H9 (cell line): ENCODE measurements at regions not wholly inside any gene's neighbourhood (a gene's known extent, or its start where the extent isn't known, plus 50 kb on each side); places are given as distances from the start of the nearest gene placed in this dataset.

Experiments used
- DNase-seq: peaks from one replicate; pipeline ENCODE4 v3.0.0-alpha.2; 2017
- H2AFZ ChIP-seq: one replicate; pipeline ENCODE4 v1.6.1; 2013; ENCODE audit warnings: mild to moderate bottlenecking, low read length, control low read depth, moderate library complexity
- H2AK5ac ChIP-seq: 2 replicates; pipeline ENCODE4 v1.6.1; 2013; ENCODE audit warnings: low read length, control low read depth, mixed read lengths; ENCODE audit not compliant: insufficient read length
- H2BK120ac ChIP-seq: one replicate; pipeline ENCODE4 v1.6.1; 2013; ENCODE audit warnings: low read depth, mild to moderate bottlenecking, low read length, control low read depth, inconsistent platforms; ENCODE audit not compliant: poor library complexity, severe bottlenecking
- H2BK12ac ChIP-seq: 2 replicates; pipeline ENCODE4 v1.6.1; 2013; ENCODE audit warnings: low read length, control low read depth, mixed read lengths, low read depth; ENCODE audit not compliant: insufficient read length
- H2BK15ac ChIP-seq: 2 replicates; pipeline ENCODE4 v1.6.1; 2013; ENCODE audit warnings: low read depth, low read length, control low read depth
- H2BK20ac ChIP-seq: one replicate; pipeline ENCODE4 v1.6.1; 2013; ENCODE audit warnings: low read depth, mild to moderate bottlenecking, low read length, control low read depth, inconsistent platforms; ENCODE audit not compliant: poor library complexity, severe bottlenecking
- H2BK5ac ChIP-seq: 2 replicates; pipeline ENCODE4 v1.6.1; 2013; ENCODE audit warnings: low read length, control low read depth, mixed read lengths; ENCODE audit not compliant: insufficient read length
- H3K14ac ChIP-seq: 2 replicates; pipeline ENCODE4 v1.6.1; 2013; ENCODE audit warnings: low read length, control low read depth; ENCODE audit not compliant: insufficient read depth
- H3K18ac ChIP-seq: 2 replicates; pipeline ENCODE4 v1.6.1; 2013; ENCODE audit warnings: low read depth, mild to moderate bottlenecking, mixed read lengths, low read length, control low read depth; ENCODE audit not compliant: insufficient read length
- H3K23ac ChIP-seq: 2 replicates; pipeline ENCODE4 v1.6.1; 2013; ENCODE audit warnings: low read length, control low read depth, mixed read lengths, low read depth; ENCODE audit not compliant: insufficient read length
- H3K23me2 ChIP-seq: 2 replicates; pipeline ENCODE4 v1.6.1; 2013; ENCODE audit warnings: low read depth, mild to moderate bottlenecking, mixed read lengths, low read length, control low read depth; ENCODE audit not compliant: insufficient read length, poor library complexity, severe bottlenecking
- H3K27ac ChIP-seq: 2 replicates; pipeline ENCODE4 v1.5.1; 2013; ENCODE audit warnings: low read length, control low read depth, mixed read lengths, low read depth; ENCODE audit not compliant: insufficient read length
- H3K27me3 ChIP-seq: 2 replicates; pipeline ENCODE4 v1.6.1; 2013; ENCODE audit warnings: low read length, control low read depth, inconsistent platforms; ENCODE audit not compliant: insufficient read depth
- H3K4ac ChIP-seq: 2 replicates; pipeline ENCODE4 v1.6.1; 2013; ENCODE audit warnings: low read depth, mild to moderate bottlenecking, control low read depth, inconsistent platforms, low read length, moderate library complexity
- H3K4me1 ChIP-seq: 2 replicates; pipeline ENCODE4 v1.6.1; 2013; ENCODE audit warnings: low read length, control low read depth, inconsistent platforms; ENCODE audit not compliant: insufficient read depth
- H3K4me2 ChIP-seq: 2 replicates; pipeline ENCODE4 v1.6.1; 2013; ENCODE audit warnings: low read length, control low read depth, mixed read lengths; ENCODE audit not compliant: insufficient read length, insufficient read depth
- H3K56ac ChIP-seq: 2 replicates; pipeline ENCODE4 v1.6.1; 2013; ENCODE audit warnings: low read depth, mild to moderate bottlenecking, mixed read lengths, low read length, control low read depth; ENCODE audit not compliant: insufficient read length
- H3K79me1 ChIP-seq: 2 replicates; pipeline ENCODE4 v1.6.1; 2013; ENCODE audit warnings: low read depth, mild to moderate bottlenecking, moderate library complexity, low read length, control low read depth, inconsistent platforms; ENCODE audit not compliant: insufficient read depth, poor library complexity, severe bottlenecking
- H3K79me2 ChIP-seq: 2 replicates; pipeline ENCODE4 v1.6.1; 2013; ENCODE audit warnings: low read length, control low read depth, inconsistent platforms; ENCODE audit not compliant: insufficient read depth
- H3K9ac ChIP-seq: 2 replicates; pipeline ENCODE4 v1.6.1; 2013; ENCODE audit warnings: low read length, control low read depth, mixed read lengths; ENCODE audit not compliant: insufficient read length; ENCODE audit errors: extremely low read depth
- H3K9me3 ChIP-seq: one replicate; pipeline ENCODE4 v1.6.1; 2013; ENCODE audit warnings: low read depth, low read length, inconsistent platforms; ENCODE audit not compliant: control insufficient read depth
- H3T11ph ChIP-seq: one replicate; pipeline ENCODE4 v1.6.1; 2013; ENCODE audit warnings: mild to moderate bottlenecking, low read length, control low read depth, inconsistent platforms
- H4K20me1 ChIP-seq: one replicate; pipeline ENCODE4 v1.6.1; 2013; ENCODE audit not compliant: control insufficient read depth, insufficient read length, insufficient read depth
- H4K5ac ChIP-seq: 2 replicates; pipeline ENCODE4 v1.6.1; 2013; ENCODE audit warnings: low read depth, mild to moderate bottlenecking, mixed read lengths, low read length, control low read depth; ENCODE audit not compliant: insufficient read length
- H4K8ac ChIP-seq: replicated peaks from 2 replicates; pipeline ENCODE4 v1.6.1; 2013; ENCODE audit warnings: low read length, control low read depth, mixed read lengths, low read depth; ENCODE audit not compliant: insufficient read length
- H4K91ac ChIP-seq: 2 replicates; pipeline ENCODE4 v1.6.1; 2013; ENCODE audit warnings: low read depth, mild to moderate bottlenecking, moderate library complexity, mixed read lengths, low read length, control low read depth; ENCODE audit not compliant: insufficient read length
- H3K27ac Mint-ChIP-seq, 3 experiments: 2 replicates in 2 of 3; 3 replicates in 1 of 3; pipeline ENCODE4 v1.8.0; 2020 to 2021; ENCODE audit warnings: mixed read lengths in 3 of 3, mild to moderate bottlenecking in 1 of 3, moderate library complexity in 1 of 3
- H3K27me3 Mint-ChIP-seq: 2 replicates; pipeline ENCODE4 v1.8.0; 2021; ENCODE audit warnings: low read depth, mild to moderate bottlenecking, moderate library complexity, mixed read lengths
- H3K36me3 Mint-ChIP-seq, 3 experiments: 2 replicates in 2 of 3; 3 replicates in 1 of 3; pipeline ENCODE4 v1.8.0; 2020 to 2021; ENCODE audit warnings: low read depth in 3 of 3, mixed read lengths in 3 of 3; ENCODE audit not compliant: insufficient read depth in 1 of 3
- H3K4me1 Mint-ChIP-seq, 2 experiments: 2 replicates each; pipeline ENCODE4 v1.8.0; 2020; ENCODE audit warnings: mixed read lengths in 2 of 2
- H3K4me3 Mint-ChIP-seq, 2 experiments: 2 replicates in 1 of 2; 3 replicates in 1 of 2; pipeline ENCODE4 v1.8.0; 2020 to 2021; ENCODE audit warnings: mild to moderate bottlenecking in 2 of 2, mixed read lengths in 2 of 2, moderate library complexity in 1 of 2
- H3K9me3 Mint-ChIP-seq, 2 experiments: 2 replicates in 1 of 2; 3 replicates in 1 of 2; pipeline ENCODE4 v1.8.0; 2020; ENCODE audit warnings: mild to moderate bottlenecking in 2 of 2, mixed read lengths in 2 of 2, moderate library complexity in 1 of 2
- CTCF ChIP-seq: fragments of 200-600 bp; sonication (generic); conservative IDR thresholded peaks from 3 replicates; pipeline ENCODE4 v1.8.0; 2021; ENCODE audit warnings: antibody characterized with exemption, mild to moderate bottlenecking
- WGBS: extraction: QIAGEN DNeasy Blood & Tissue Kit; methylation state at CpG from one replicate; pipeline ENCODE4 v1.1.7; 2013; ENCODE audit warnings: missing lambda C conversion rate, low lambda C conversion rate, mixed read lengths; ENCODE audit not compliant: insufficient read length; ENCODE audit errors: extremely low coverage; 5-methylcytosine and 5-hydroxymethylcytosine counted together

- Histone ChIP-seq H2BK20ac (no peak overlapping the region), H2BK120ac (no peak overlapping the region), H2BK15ac (no peak overlapping the region), H4K8ac (no peak overlapping the region), H3K18ac (no peak overlapping the region), H3K9me3 (no peaks in the 10 kb centered on the region), H3K56ac (no peak overlapping the region), H3K23me2 (no peaks in the 10 kb centered on the region), H4K5ac (no peak overlapping the region), H3T11ph (no peak overlapping the region), H2AK5ac (no peak overlapping the region), H3K4me2 (no peak overlapping the region), H3K4ac (no peak overlapping the region), H3K9ac (no peak overlapping the region), H2BK12ac (no peak overlapping the region), H3K4me1 (no peaks in the 10 kb centered on the region), H4K20me1 (no peaks in the 10 kb centered on the region), H3K23ac (no peak overlapping the region), H3K27me3 (no peaks in the 10 kb centered on the region), H2BK5ac (no peak overlapping the region), H3K79me1 (no peaks in the 10 kb centered on the region), H3K79me2 (no peaks in the 10 kb centered on the region), H3K14ac (no peak overlapping the region), H2AFZ (no peak overlapping the region), H4K91ac (no peak overlapping the region), H3K27ac (no peak overlapping the region)
- WGBS, result no CpG with 5 or more reads among the region's 2 CpGs
- peaks cover 2 to 7% of the 10 kb centered on the region in 2 experiments; a peak in 4 of 5 replicates for H3K9me3 Mint-ChIP-seq
- no peak overlapping the region; a peak in 1 of 7 replicates for H3K27ac Mint-ChIP-seq
- no peak for DNase-seq
- TF ChIP-seq CTCF, result no peak
- H3K27me3 Mint-ChIP-seq, result no peaks in the 10 kb centered on the region
- H3K4me3 Mint-ChIP-seq, result no peak overlapping the region
- peaks cover 0 to 4% (median 2%) of the 10 kb centered on the region in 3 experiments; a peak in 2 of 7 replicates for H3K36me3 Mint-ChIP-seq
- no peaks in the 10 kb centered on the region for H3K4me1 Mint-ChIP-seq
Observed at GRCh38 chr17:13943909-13944308, 125.4 kb upstream of the COX10 start.
